Right lobe of liver (tissue), 4 donors: ENCODE measurements at regions not wholly inside any gene's neighbourhood (a gene's known extent, or its start where the extent isn't known, plus 50 kb on each side); places are given as distances from the start of the nearest gene placed in this dataset.

ENCODE experiments used
- CTCF ChIP-seq, 4 donors: fragments of 200-600 bp in 3 of 4; fragments of 450-650 bp in 1 of 4; IDR thresholded peaks; one replicate each; pipeline versions ENCODE4 v1.5.1 to v1.8.0; 2016 to 2022; ENCODE audit warnings: antibody characterized with exemption in 4 of 4, mild to moderate bottlenecking in 2 of 4
- POLR2A ChIP-seq: fragments of 450-650 bp; IDR thresholded peaks from one replicate; pipeline ENCODE4 v1.6.1; 2017; ENCODE audit warnings: antibody characterized with exemption, mild to moderate bottlenecking
- donor health status: DM: no; HTN: no; CAD: no.
- donor health status: DM: no; HTN: no; CAD: no.
- donor health status: DM: no; HTN: yes; CAD: no.

GRCh38 chr13:76329866-76330580 lies 556.2 kb downstream of the KCTD12 start:
- TF ChIP-seq CTCF (IDR thresholded peaks at IDR 0.05) = no peak
- TF ChIP-seq POLR2A = no peak
